Skeletal muscle satellite cell (primary cell): ENCODE measurements at regions not wholly inside any gene's neighbourhood (a gene's known extent, or its start where the extent isn't known, plus 50 kb on each side); places are given as distances from the start of the nearest gene placed in this dataset.

Experiments
- H3K27me3 ChIP-seq: 2 replicates; pipeline ENCODE4 v1.7.0; 2013; ENCODE audit warnings: low read length; ENCODE audit not compliant: control insufficient read depth, insufficient read depth
- H3K36me3 ChIP-seq: 2 replicates; pipeline ENCODE4 v1.7.0; 2013; ENCODE audit warnings: mild to moderate bottlenecking, control low read depth, low read length; ENCODE audit not compliant: insufficient read depth
- H3K4me1 ChIP-seq: 2 replicates; pipeline ENCODE4 v1.7.0; 2013; ENCODE audit warnings: low read length; ENCODE audit not compliant: control insufficient read depth, insufficient read depth
- H3K4me2 ChIP-seq: 2 replicates; pipeline ENCODE4 v1.7.0; 2013; ENCODE audit warnings: mild to moderate bottlenecking, low read length
- H3K4me3 ChIP-seq: 2 replicates; pipeline ENCODE4 v1.7.0; 2013; ENCODE audit warnings: low read length
- H3K9ac ChIP-seq: 2 replicates; pipeline ENCODE4 v1.7.0; 2013; ENCODE audit warnings: mild to moderate bottlenecking, low read depth, low read length, moderate library complexity
- H3K9me3 ChIP-seq: replicated peaks from 2 replicates; pipeline ENCODE4 v1.7.0; 2013; ENCODE audit warnings: mild to moderate bottlenecking, control low read depth, low read length

- Histone ChIP-seq H3K4me1 (no peaks in the 10 kb centered on the region), H3K4me3 (no peak overlapping the region), H3K4me2 (no peak overlapping the region), H3K9ac (no peak overlapping the region), H3K36me3 (no peaks in the 10 kb centered on the region), H3K9me3 (no peaks in the 10 kb centered on the region), H3K27me3 (no peaks in the 10 kb centered on the region)
Measured at GRCh38 chr12:107544937-107545336, 140.7 kb upstream of the PWP1 start.

GRCh38 chr12:107545737-107546353 lies 139.8 kb upstream of the PWP1 start:
- Histone ChIP-seq H3K4me3 (no peak overlapping the region), H3K9me3 (no peaks in the 10 kb centered on the region), H3K27me3 (no peaks in the 10 kb centered on the region), H3K4me2 (no peak overlapping the region), H3K36me3 (no peaks in the 10 kb centered on the region), H3K4me1 (no peaks in the 10 kb centered on the region), H3K9ac (no peak overlapping the region)

- H3K4me2 ChIP-seq, result no peak overlapping the region
- H3K27me3 ChIP-seq, result no peaks in the 10 kb centered on the region
- no peak overlapping the region for H3K9ac ChIP-seq
- H3K4me3 ChIP-seq, result no peak overlapping the region
- H3K9me3 ChIP-seq, result no peaks in the 10 kb centered on the region
- no peaks in the 10 kb centered on the region for H3K4me1 ChIP-seq
- no peaks in the 10 kb centered on the region for H3K36me3 ChIP-seq
Measured at GRCh38 chr12:107547389-107547788, 138.2 kb upstream of the PWP1 start.

- H3K9ac ChIP-seq, result no peak overlapping the region
- no peak overlapping the region for H3K4me3 ChIP-seq
- no peaks in the 10 kb centered on the region for H3K36me3 ChIP-seq
- H3K27me3 ChIP-seq, result no peaks in the 10 kb centered on the region
- no peaks in the 10 kb centered on the region for H3K9me3 ChIP-seq
- no peaks in the 10 kb centered on the region for H3K4me1 ChIP-seq
- H3K4me2 ChIP-seq, result no peak overlapping the region
Measured at GRCh38 chr12:107549651-107550480, 135.7 kb upstream of the PWP1 start.

GRCh38 chr12:107551434-107551833 lies 134.2 kb upstream of the PWP1 start:
- no peak overlapping the region for H3K4me3 ChIP-seq
- no peak overlapping the region for H3K4me2 ChIP-seq
- H3K9me3 ChIP-seq, result no peaks in the 10 kb centered on the region
- no peaks in the 10 kb centered on the region for H3K4me1 ChIP-seq
- H3K27me3 ChIP-seq, result peaks cover 2% of the 10 kb centered on the region
- H3K9ac ChIP-seq, result no peak overlapping the region
- H3K36me3 ChIP-seq, result no peaks in the 10 kb centered on the region

- H3K9me3 ChIP-seq, result no peaks in the 10 kb centered on the region
- no peaks in the 10 kb centered on the region for H3K36me3 ChIP-seq
- no peaks in the 10 kb centered on the region for H3K4me1 ChIP-seq
- H3K27me3 ChIP-seq, result peaks cover 2% of the 10 kb centered on the region
- H3K4me2 ChIP-seq, result no peak overlapping the region
- H3K9ac ChIP-seq, result no peak overlapping the region
- no peak overlapping the region for H3K4me3 ChIP-seq
Measured at GRCh38 chr12:107552263-107552662, 133.3 kb upstream of the PWP1 start.

- H3K36me3 ChIP-seq, result no peaks in the 10 kb centered on the region
- no peak overlapping the region for H3K4me2 ChIP-seq
- H3K9ac ChIP-seq, result no peak overlapping the region
- H3K27me3 ChIP-seq, result peaks cover 2% of the 10 kb centered on the region
- H3K4me3 ChIP-seq, result no peak overlapping the region
- no peaks in the 10 kb centered on the region for H3K4me1 ChIP-seq
- no peaks in the 10 kb centered on the region for H3K9me3 ChIP-seq
Measured at GRCh38 chr12:107553211-107553765, 132.3 kb upstream of the PWP1 start.

- Histone ChIP-seq H3K4me1 (no peaks in the 10 kb centered on the region), H3K9me3 (no peaks in the 10 kb centered on the region), H3K4me2 (no peak overlapping the region), H3K4me3 (no peak overlapping the region), H3K36me3 (no peaks in the 10 kb centered on the region), H3K9ac (no peak overlapping the region), H3K27me3 (peaks cover 2% of the 10 kb centered on the region)
Measured at GRCh38 chr12:107554941-107555340, 130.7 kb upstream of the PWP1 start.

GRCh38 chr12:107557026-107557425 lies 128.6 kb upstream of the PWP1 start:
- Histone ChIP-seq H3K4me3 (no peak overlapping the region), H3K4me1 (no peaks in the 10 kb centered on the region), H3K9ac (no peak overlapping the region), H3K36me3 (no peaks in the 10 kb centered on the region), H3K4me2 (no peak overlapping the region), H3K27me3 (peaks cover 2% of the 10 kb centered on the region), H3K9me3 (no peaks in the 10 kb centered on the region)

GRCh38 chr12:107557589-107558100 lies 128.0 kb upstream of the PWP1 start:
- H3K4me1 ChIP-seq, result no peaks in the 10 kb centered on the region
- H3K9ac ChIP-seq, result no peak overlapping the region
- H3K4me3 ChIP-seq, result no peak overlapping the region
- no peaks in the 10 kb centered on the region for H3K9me3 ChIP-seq
- H3K36me3 ChIP-seq, result no peaks in the 10 kb centered on the region
- H3K4me2 ChIP-seq, result no peak overlapping the region
- peaks cover 2% of the 10 kb centered on the region for H3K27me3 ChIP-seq

GRCh38 chr12:107558141-107558815 lies 127.3 kb upstream of the PWP1 start:
- H3K9ac ChIP-seq, result no peak overlapping the region
- H3K4me2 ChIP-seq, result no peak overlapping the region
- no peak overlapping the region for H3K4me3 ChIP-seq
- no peaks in the 10 kb centered on the region for H3K36me3 ChIP-seq
- H3K9me3 ChIP-seq, result no peaks in the 10 kb centered on the region
- peaks cover 2% of the 10 kb centered on the region for H3K27me3 ChIP-seq
- no peaks in the 10 kb centered on the region for H3K4me1 ChIP-seq
